ENCODE measurements at regions not wholly inside any gene's neighbourhood (a gene's known extent, or its start where the extent isn't known, plus 50 kb on each side); places are given as distances from the start of the nearest gene placed in this dataset.

GRCh38 chr12:115155665-115156645 lies 472.0 kb upstream of the TBX3 start:
- TF ChIP-seq EP300 (IDR thresholded peaks at IDR 0.05) = no peak
- TF ChIP-seq, protein P1, sequence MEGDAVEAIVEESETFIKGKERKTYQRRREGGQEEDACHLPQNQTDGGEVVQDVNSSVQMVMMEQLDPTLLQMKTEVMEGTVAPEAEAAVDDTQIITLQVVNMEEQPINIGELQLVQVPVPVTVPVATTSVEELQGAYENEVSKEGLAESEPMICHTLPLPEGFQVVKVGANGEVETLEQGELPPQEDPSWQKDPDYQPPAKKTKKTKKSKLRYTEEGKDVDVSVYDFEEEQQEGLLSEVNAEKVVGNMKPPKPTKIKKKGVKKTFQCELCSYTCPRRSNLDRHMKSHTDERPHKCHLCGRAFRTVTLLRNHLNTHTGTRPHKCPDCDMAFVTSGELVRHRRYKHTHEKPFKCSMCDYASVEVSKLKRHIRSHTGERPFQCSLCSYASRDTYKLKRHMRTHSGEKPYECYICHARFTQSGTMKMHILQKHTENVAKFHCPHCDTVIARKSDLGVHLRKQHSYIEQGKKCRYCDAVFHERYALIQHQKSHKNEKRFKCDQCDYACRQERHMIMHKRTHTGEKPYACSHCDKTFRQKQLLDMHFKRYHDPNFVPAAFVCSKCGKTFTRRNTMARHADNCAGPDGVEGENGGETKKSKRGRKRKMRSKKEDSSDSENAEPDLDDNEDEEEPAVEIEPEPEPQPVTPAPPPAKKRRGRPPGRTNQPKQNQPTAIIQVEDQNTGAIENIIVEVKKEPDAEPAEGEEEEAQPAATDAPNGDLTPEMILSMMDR (IDR thresholded peaks at IDR 0.05) = no peak

All from upper lobe of left lung (tissue), 4 donors.